NCI-H2081 (cell line): ENCODE measurements at regions not wholly inside any gene's neighbourhood (a gene's known extent, or its start where the extent isn't known, plus 50 kb on each side); places are given as distances from the start of the nearest gene placed in this dataset.

Experiments used
- DNase-seq, 2 experiments: peaks; one replicate each; lab custom pipeline; 2025; lab: John Stamatoyannopoulos, UW

- no peak for DNase-seq
Measured at GRCh38 chr6:40973304-40973703, 65.7 kb downstream of the UNC5CL start.

GRCh38 chr6:40972814-40973213 is 66.2 kb downstream of the UNC5CL start:
- no peak for DNase-seq

GRCh38 chr6:40972190-40972589 is 66.8 kb downstream of the UNC5CL start:
- no peak for DNase-seq

GRCh38 chr6:40968620-40969164 is 70.3 kb downstream of the UNC5CL start:
- DNase-seq: no peak

- DNase-seq: no peak
Measured at GRCh38 chr6:40966860-40967259, 72.2 kb downstream of the UNC5CL start.

- no peak for DNase-seq
Measured at GRCh38 chr6:40965046-40965445, 74.0 kb downstream of the UNC5CL start.

GRCh38 chr6:40963019-40963418 is 76.0 kb downstream of the UNC5CL start:
- DNase-seq: no peak

- DNase-seq: no peak
Measured at GRCh38 chr6:40962241-40962640, 76.8 kb downstream of the UNC5CL start.

- no peak for DNase-seq
Measured at GRCh38 chr6:40961831-40962230, 77.2 kb downstream of the UNC5CL start.

- DNase-seq: no peak
Measured at GRCh38 chr6:40960742-40961430, 78.1 kb downstream of the UNC5CL start.

GRCh38 chr6:40959781-40960327 is 79.2 kb downstream of the UNC5CL start:
- DNase-seq: no peak

- DNase-seq: no peak
Measured at GRCh38 chr6:40958738-40959137, 80.3 kb downstream of the UNC5CL start.

GRCh38 chr6:40957616-40958492 is 81.2 kb downstream of the UNC5CL start:
- no peak for DNase-seq

GRCh38 chr6:40956936-40957335 is 82.1 kb downstream of the UNC5CL start:
- DNase-seq: no peak

GRCh38 chr6:40955178-40955545 is 83.9 kb downstream of the UNC5CL start:
- DNase-seq: no peak

- no peak for DNase-seq
Measured at GRCh38 chr6:40954446-40955177, 84.4 kb downstream of the UNC5CL start.

GRCh38 chr6:40953486-40953885 is 85.5 kb downstream of the UNC5CL start:
- no peak for DNase-seq

- no peak for DNase-seq
Measured at GRCh38 chr6:40950986-40951698, 87.9 kb downstream of the UNC5CL start.

GRCh38 chr6:40948570-40948969 is 90.5 kb downstream of the UNC5CL start:
- DNase-seq: no peak

GRCh38 chr6:40947876-40948526 is 91.0 kb downstream of the UNC5CL start:
- DNase-seq: no peak

- no peak for DNase-seq
Measured at GRCh38 chr6:40946738-40947301, 92.2 kb downstream of the UNC5CL start.
